ENCODE measurements at regions not wholly inside any gene's neighbourhood (a gene's known extent, or its start where the extent isn't known, plus 50 kb on each side); places are given as distances from the start of the nearest gene placed in this dataset.

GRCh38 chrX:95117556-95117955, 1443.5 kb downstream of the FAM133A start:
- TF ChIP-seq, protein P1, sequence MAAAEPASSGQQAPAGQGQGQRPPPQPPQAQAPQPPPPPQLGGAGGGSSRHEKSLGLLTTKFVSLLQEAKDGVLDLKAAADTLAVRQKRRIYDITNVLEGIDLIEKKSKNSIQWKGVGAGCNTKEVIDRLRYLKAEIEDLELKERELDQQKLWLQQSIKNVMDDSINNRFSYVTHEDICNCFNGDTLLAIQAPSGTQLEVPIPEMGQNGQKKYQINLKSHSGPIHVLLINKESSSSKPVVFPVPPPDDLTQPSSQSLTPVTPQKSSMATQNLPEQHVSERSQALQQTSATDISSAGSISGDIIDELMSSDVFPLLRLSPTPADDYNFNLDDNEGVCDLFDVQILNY (CRISPR knock-in tag; IDR thresholded peaks at IDR 0.05): no peak
- no peak for TF ChIP-seq CTCF (IDR thresholded peaks at IDR 0.05 in 2 of 3, conservative IDR thresholded peaks at IDR 0.05 in 1 of 3; ENCODE audit: insufficient read depth in 2 of 3, low read depth in 1 of 3, low read length in 3 of 3)
- TF ChIP-seq RBM17 (IDR thresholded peaks at IDR 0.05; ENCODE audit: borderline replicate concordance, low read depth, low read length): no peak
